Hematopoietic multipotent progenitor cell treated with erythropoietin and hydrocortisone succinate and interleukin-3 and kit ligand, for 8 days (in vitro differentiated cells): ENCODE measurements at regions not wholly inside any gene's neighbourhood (a gene's known extent, or its start where the extent isn't known, plus 50 kb on each side); places are given as distances from the start of the nearest gene placed in this dataset.

Experiments
- DNase-seq: peaks from one replicate; pipeline ENCODE4 v3.0.0-alpha.2; 2015

DNA sequence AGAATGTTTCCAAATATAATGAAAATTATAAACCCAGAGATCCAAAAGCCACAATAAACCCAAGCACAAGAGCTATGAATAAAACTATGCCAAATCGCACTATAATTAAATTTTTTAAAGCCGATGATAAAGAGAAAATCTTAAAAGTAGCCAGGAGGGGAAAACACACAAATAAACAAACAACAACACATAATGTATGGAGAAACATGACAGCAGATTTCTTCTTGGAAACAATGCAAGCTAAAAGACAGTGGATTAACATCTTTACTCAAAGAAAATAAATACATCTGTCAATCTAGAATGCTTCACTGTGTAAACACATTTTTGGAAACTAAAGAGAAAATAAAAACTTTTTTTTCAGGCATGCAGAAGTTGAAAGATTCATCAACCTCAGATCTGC lies 53.0 kb upstream of the SMOX start:
- DNase-seq: no peak

DNA sequence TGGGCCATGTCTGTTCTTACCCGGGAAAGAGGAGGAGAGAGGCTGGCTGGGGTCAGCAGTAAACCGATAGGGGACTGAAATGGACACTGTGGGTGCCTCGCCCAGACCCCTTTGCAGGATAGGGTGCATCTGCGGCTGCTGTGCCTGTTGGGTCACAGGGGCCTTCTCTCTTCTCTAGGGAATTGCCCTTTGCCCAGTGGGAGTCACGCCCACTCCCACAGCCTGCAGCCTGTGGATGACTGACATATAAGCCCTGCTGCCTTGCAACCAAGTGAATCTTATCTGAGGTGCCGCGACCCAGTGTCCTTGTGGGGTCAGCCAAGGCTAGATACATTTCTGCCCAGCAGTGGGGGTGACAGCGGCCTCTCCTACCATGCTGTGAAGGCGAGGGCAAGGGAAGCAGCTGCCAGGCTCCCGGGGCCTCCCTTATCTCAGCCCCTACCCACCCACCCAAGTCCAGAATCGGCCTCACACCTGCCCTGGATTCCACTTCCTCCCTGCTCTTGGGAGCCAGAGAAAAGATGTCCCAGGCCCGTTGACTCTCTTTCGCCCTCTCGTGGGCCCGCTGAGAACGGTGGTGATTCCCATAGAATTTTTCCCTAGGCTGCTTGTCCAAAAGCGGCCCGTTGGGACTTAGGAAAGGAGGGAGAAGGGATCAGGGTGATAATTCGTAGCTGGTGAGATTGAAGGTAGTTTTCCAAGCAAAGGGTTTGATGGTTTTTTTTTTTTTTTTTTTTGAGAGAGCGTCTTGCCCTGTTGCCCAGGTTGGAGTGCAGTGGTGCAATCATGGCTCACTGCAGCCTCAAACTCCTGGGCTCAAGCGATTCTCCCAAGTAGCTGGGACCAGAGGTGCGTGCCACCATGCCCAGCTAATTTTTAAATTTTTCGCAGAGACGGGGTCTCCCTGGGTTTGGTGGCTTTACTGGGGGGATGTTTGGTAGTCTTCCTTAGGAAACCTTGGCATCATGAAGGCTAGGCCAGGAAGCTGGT lies 56.8 kb upstream of the SMOX start:
- peak; percentile 80 for DNase-seq

DNA sequence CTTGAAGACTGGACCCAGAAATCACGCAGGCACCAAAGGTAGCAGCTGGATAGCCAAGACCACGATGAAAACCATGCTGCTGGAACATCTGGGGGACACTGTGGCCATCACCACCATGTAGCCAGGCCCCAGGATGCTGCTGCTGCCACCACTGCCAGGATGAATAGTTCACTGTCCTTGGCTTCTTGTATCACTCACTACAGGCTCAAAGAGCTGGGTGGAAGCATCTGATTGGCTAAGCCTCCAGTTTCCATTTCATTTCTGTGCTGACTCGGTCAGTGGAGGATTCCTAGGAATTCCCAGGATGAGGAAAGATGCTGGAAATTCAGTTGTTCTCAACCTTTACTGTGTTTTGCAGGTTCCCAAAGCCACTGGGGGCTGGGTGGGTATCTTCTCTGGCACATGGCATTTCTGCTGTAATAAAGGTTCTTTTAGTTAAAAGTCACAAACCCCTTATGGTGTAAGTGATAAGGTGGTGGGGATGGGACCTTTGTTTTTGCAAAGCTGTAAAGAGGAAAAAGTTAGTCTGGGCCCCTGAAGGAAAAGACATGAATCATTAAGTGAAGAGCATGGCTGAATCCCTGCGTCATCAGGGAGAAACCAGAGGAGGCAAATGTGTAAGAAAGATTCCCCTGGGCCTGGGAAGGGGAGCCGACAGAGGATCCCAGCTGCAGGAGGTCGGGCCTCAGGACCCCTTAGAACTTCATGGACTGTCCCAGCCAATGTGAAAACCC lies 57.7 kb upstream of the SMOX start:
- DNase-seq: peak; percentile 79

DNA sequence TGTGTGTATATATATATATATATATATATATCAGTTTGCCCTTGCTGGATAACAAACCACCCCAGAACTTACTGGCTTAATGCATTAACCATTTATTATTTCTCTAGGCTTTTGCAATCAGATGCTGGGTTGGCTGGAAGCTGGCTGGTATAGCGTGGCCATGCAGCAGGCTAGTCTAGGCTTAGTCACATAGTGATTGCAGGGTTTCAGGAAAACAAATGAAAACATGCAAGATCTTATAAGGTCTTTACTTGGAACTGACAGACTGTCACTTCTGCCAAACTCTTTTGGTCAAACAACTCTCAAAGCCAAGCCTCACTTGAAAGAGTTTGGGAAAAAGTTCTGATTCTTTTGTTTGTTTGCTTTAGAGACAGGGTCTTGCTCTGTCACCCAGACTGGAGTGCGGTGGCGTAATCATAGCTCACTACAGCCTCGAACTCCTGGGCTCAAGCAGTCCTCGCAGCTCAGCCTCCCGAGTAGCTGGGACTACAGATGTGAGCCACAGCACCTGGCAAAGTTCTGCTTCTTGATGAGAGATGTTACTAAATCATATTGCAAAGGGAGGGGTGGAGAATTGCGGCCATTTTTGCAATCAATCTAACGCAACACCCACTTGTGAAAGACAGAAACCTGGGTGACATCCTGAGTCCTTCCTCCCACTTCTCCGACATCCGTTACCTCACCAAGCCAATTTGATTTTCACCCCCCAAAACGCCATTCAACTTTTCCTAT lies 58.7 kb upstream of the SMOX start:
- DNase-seq: no peak

DNA sequence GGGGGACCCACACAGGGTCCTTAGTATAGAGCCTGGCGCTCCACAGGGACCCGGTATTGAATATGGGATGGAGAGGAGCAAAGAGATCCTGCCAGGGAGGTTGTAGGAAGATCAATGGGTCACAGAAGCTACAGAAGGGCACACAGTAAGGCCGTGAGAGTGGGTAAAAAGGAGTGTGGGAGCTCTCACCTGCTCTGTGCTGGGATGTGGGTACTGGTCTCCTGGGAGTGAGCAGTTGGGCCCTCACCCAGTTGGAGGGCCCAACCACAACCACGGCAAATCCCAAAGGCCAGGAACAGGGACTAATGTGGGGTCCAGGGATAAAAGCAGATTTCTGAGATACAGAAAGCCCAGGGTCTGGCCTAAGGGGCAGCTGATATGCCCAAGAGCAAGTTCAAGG lies 59.9 kb upstream of the SMOX start:
- DNase-seq: no peak

DNA sequence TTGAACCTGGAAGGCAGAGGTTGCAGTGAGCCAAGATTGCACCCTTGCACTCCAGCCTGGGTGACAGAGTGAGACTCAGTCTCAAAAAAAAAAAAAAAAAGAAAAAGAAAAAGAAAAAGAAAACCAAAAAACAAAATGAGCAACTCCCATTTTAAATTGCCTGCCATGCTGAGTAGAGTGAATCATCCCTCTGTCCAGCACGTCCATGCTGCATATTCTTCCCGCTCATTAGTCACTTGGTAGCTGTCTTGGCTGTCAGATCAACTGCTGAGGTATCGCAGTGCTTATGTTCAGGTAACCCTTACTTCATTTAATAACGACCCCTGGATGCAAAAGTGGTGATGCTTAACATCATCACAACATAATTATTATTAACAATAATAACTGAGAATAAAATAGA lies 60.7 kb upstream of the SMOX start:
- no peak for DNase-seq

- DNase-seq: peak; percentile 62
Observed at GRCh38 chr20:4086771-4087687, 61.6 kb upstream of the SMOX start.

GRCh38 chr20:4084721-4085120 lies 63.9 kb upstream of the SMOX start:
- no peak for DNase-seq

- DNase-seq: no peak
Observed at GRCh38 chr20:4084096-4084495, 64.5 kb upstream of the SMOX start.

- peak; percentile 55 for DNase-seq
Observed at GRCh38 chr20:4083098-4083865, 65.3 kb upstream of the SMOX start.

DNA sequence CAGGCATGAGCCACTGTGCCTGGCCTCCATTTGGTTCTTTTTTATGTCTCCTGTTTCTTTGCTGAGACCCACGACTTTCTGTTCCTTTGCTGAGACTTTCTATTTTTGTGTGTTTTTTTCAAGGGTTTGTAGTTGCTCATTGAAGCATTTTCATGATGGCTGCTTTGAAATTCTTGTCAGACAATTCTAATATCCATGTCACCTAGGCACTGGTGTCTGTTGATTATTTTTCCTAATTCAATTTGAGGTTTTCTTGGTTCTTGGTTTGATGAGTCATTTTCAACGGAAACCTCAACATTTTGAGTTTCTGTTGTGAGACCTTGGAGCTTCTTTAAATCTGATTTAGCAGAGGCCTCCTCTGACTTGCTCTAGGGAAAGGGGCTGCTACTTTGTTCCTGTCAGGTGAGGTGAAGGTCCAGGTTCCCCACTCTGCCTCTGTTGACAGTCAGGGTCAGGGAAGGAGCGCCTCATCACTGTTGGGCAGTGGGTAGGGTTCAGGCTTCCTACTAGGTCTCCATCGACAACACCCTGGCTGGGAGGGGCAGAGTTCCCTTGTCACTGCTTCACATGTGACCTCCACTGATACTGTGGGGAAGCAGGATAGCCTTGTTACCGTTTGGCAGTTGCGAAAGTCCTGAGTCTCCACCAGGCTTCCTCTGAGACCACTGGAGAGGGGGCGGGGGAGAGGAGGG lies 66.1 kb upstream of the SMOX start:
- peak; percentile 99 for DNase-seq

GRCh38 chr20:4081421-4081820 lies 66.1 kb upstream of the RNF24 start:
- peak; percentile 70 for DNase-seq

- no peak for DNase-seq
Observed at GRCh38 chr20:4076671-4077070, 61.3 kb upstream of the RNF24 start.

DNA sequence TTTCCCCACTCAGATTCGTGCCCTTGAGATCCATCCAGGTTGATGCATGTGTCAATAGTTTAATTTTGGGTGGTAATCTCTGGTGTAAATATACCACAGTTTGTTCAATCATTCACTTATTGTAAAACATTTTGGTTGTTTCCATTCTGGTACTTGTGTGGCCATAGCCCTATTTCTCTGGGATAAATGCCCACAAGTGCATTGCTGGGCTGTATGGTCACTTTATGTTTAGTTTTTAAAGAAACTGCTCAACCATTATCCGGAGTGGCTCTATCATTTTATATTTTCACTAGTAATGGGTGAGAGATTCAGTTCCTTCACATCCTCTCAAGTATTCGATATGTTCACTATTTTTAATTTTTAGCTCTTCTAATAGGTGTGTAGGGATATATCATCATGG lies 60.7 kb upstream of the RNF24 start:
- no peak for DNase-seq

DNA sequence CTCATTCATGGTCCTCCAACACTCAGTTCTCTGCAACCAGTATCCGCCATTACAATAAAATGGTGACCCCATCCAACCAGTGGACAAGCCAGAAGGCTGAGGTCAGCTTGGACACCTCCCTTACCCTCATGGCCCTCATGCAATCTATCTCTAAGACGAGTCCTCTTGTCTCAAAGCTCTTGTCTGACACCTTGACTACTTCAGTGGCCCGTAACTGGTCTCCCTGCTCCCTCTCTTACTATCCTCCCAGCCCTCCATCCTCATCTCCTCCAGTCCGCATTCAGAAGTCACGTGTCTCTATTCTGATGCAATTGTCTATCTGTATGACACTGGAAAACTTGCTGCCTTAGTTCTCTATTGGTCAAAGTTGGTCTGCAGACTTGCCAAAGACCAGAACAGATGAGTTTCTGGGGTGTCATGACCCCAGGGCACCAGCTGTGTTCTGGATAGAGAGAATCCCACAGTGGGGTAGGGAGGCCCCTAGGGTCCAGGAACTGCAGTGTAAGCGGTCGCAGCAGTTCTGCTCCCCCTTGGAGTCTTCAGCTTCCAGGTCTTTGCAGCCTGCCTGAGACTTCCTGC lies 59.6 kb upstream of the RNF24 start:
- no peak for DNase-seq

- DNase-seq: no peak
Observed at GRCh38 chr20:4073852-4074741, 58.7 kb upstream of the RNF24 start.

- DNase-seq: no peak
Observed at GRCh38 chr20:4071178-4071693, 55.9 kb upstream of the RNF24 start.

DNA sequence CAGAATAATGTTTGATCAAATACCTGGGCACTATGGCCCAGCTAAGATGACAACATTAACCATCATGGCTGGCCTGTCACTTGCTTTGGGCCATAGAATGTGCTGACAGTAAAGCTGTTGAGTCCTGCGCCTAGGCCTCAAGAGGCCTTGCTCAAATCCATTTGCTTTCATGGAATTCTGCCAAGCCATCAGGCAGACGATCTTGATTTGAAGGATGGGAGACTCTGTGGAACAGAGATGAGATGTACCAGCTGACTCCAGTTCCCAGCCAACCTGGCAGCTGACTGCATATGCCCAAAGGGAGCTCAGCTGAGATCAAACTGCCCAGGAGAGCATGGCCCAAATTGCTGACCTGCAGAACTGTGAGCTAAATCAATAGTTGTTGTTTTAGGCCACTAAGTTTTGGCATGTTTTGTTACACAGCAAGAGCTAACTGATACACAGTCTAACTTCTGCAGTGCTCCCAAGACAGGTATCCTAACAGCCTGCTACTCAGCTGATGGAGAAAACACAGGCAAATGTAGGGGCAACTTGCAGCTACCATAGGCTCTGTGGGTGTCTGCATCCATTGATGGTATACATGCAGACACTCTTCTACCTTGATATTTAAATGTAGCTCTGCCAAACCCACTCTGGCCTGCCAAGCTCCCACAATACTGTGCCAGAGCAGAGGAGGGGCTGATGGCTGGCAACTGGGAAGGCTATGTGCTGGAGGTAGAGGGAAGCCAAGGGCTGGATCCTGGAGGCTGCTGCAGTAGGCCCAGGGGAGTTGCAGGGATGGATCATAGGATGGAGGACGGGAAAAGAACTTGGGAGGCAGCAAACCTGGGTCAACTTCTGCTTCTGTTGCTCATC lies 55.2 kb upstream of the RNF24 start:
- no peak for DNase-seq
